ENCODE measurements at regions not wholly inside any gene's neighbourhood (a gene's known extent, or its start where the extent isn't known, plus 50 kb on each side); places are given as distances from the start of the nearest gene placed in this dataset.

- no peaks in the 10 kb centered on the region for H3K9me2 ChIP-seq (ENCODE audit: insufficient read depth)
- no peaks in the 10 kb centered on the region for H3F3A ChIP-seq (replicated peaks; ENCODE audit: low read depth)
- peaks cover 20% of the 10 kb centered on the region for H3K4me1 ChIP-seq (ENCODE audit: insufficient read depth)
- no peaks in the 10 kb centered on the region for H4K20me1 ChIP-seq (replicated peaks; ENCODE audit: insufficient read depth)
- ATAC-seq (peak; percentile 95), DNase-seq (ENCODE audit: low spot score) (peak; percentile 90)
- H3K4me3 ChIP-seq = no peak overlapping the region
- no peaks in the 10 kb centered on the region for H3K27me3 ChIP-seq (ENCODE audit: insufficient read depth)
- no peaks in the 10 kb centered on the region for H3K36me3 Mint-ChIP-seq (ENCODE audit: low read depth)
- H3K27ac ChIP-seq (ENCODE audit: low read depth) = no peak overlapping the region
- H3K27me3 Mint-ChIP-seq (ENCODE audit: insufficient read depth, low read depth, poor library complexity) = no peaks in the 10 kb centered on the region
- H3K36me3 ChIP-seq (ENCODE audit: insufficient read depth) = no peaks in the 10 kb centered on the region
- H3K4me3 Mint-ChIP-seq = no peak overlapping the region
- no peak for TF ChIP-seq NANOG (IDR thresholded peaks at IDR 0.05; ENCODE audit: borderline replicate concordance)
- no peak for TF ChIP-seq STAT1 (IDR thresholded peaks at IDR 0.05; ENCODE audit: unreplicated experiment)
- no peak for TF ChIP-seq ETS1 (IDR thresholded peaks at IDR 0.05)
- no peak for TF ChIP-seq CTCF (conservative IDR thresholded peaks at IDR 0.05; ENCODE audit: low read depth in 2 of 2)
- TF ChIP-seq CREB1 (CRISPR knock-in tag; IDR thresholded peaks at IDR 0.05; ENCODE audit: low read depth) = no peak
- TF ChIP-seq EZH2phosphoT487 (IDR thresholded peaks at IDR 0.05; ENCODE audit: unreplicated experiment) = no peak
- H3K9me3 Mint-ChIP-seq = peaks cover 5% of the 10 kb centered on the region; the same call in 2 of the 3 replicates
- H3K4me1 Mint-ChIP-seq = peaks cover 5% of the 10 kb centered on the region; the same call in 1 of the 3 replicates
- H3K27ac Mint-ChIP-seq = peak overlapping the region; percentile 59; the same call in 1 of the 2 replicates
- no peaks in the 10 kb centered on the region for H3K79me2 ChIP-seq (replicated peaks; ENCODE audit: insufficient read depth)
- peak overlapping the region; percentile 64 for H3K4me2 ChIP-seq
- peak overlapping the region; percentile 100 for H2AFZ ChIP-seq
These were observed 189.4 kb downstream of the MFSD1 start for GRCh38 chr3:158991146-158991705.

GRCh38 chr3:158992463-158992862, 190.6 kb downstream of the MFSD1 start:
- H3K9me2 ChIP-seq (ENCODE audit: insufficient read depth) = peaks cover 2% of the 10 kb centered on the region; the same call in 1 of the 2 replicates
- no peaks in the 10 kb centered on the region for H3K27me3 ChIP-seq (ENCODE audit: insufficient read depth)
- Mint-ChIP-seq H3K27ac (no peak overlapping the region), H3K36me3 (ENCODE audit: low read depth) (no peaks in the 10 kb centered on the region), H3K9me3 (peaks cover under 1% of the 10 kb centered on the region; the same call in 1 of the 3 replicates), H3K27me3 (ENCODE audit: insufficient read depth, low read depth, poor library complexity) (no peaks in the 10 kb centered on the region), H3K4me1 (peaks cover 5% of the 10 kb centered on the region; the same call in 1 of the 3 replicates), H3K4me3 (no peak overlapping the region)
- no peak overlapping the region for H2AFZ ChIP-seq
- ATAC-seq = no peak
- no peak overlapping the region for H3K4me2 ChIP-seq
- H3K4me3 ChIP-seq = no peak overlapping the region
- DNase-seq (ENCODE audit: low spot score) = no peak
- no peaks in the 10 kb centered on the region for H3K79me2 ChIP-seq (replicated peaks; ENCODE audit: insufficient read depth)
- H4K20me1 ChIP-seq (replicated peaks; ENCODE audit: insufficient read depth) = no peaks in the 10 kb centered on the region
- H3K27ac ChIP-seq (ENCODE audit: low read depth) = no peak overlapping the region
- H3F3A ChIP-seq (replicated peaks; ENCODE audit: low read depth) = no peaks in the 10 kb centered on the region
- peaks cover 20% of the 10 kb centered on the region for H3K4me1 ChIP-seq (ENCODE audit: insufficient read depth)
- H3K36me3 ChIP-seq (ENCODE audit: insufficient read depth) = no peaks in the 10 kb centered on the region
- no peak for TF ChIP-seq REST (IDR thresholded peaks at IDR 0.05; ENCODE audit: unreplicated experiment)
- no peak for TF ChIP-seq NANOG (IDR thresholded peaks at IDR 0.05; ENCODE audit: borderline replicate concordance)
- TF ChIP-seq EZH2phosphoT487 (IDR thresholded peaks at IDR 0.05; ENCODE audit: unreplicated experiment) = no peak
- TF ChIP-seq ETS1 (IDR thresholded peaks at IDR 0.05) = no peak
